Transverse colon (tissue), 4 donors: ENCODE measurements at regions not wholly inside any gene's neighbourhood (a gene's known extent, or its start where the extent isn't known, plus 50 kb on each side); places are given as distances from the start of the nearest gene placed in this dataset.

Experiments used
- DNase-seq: peaks from one replicate; pipeline ENCODE4 v3.0.0-alpha.2; 2019
- H3K27ac ChIP-seq, 4 donors: fragments of 200-600 bp; sonication (generic); 2 replicates each; pipeline ENCODE4 v1.5.1; 2016 to 2018; ENCODE audit warnings: inconsistent platforms in 4 of 4
- H3K27me3 ChIP-seq: fragments of 200-600 bp; sonication (generic); 2 replicates; pipeline ENCODE4 v1.5.1; 2017; ENCODE audit warnings: inconsistent platforms
- H3K36me3 ChIP-seq, 4 donors: fragments of 200-600 bp; sonication (generic); 2 replicates each; pipeline ENCODE4 v1.5.1; 2017 to 2019; ENCODE audit warnings: inconsistent platforms in 4 of 4
- H3K4me1 ChIP-seq, 4 donors: fragments of 200-600 bp; sonication (generic); 2 replicates each; pipeline ENCODE4 v1.5.1; 2017 to 2020; ENCODE audit warnings: inconsistent platforms in 4 of 4
- H3K4me3 ChIP-seq, 4 donors: fragments of 200-600 bp; sonication (generic); 1 replicate in 1 of 4; 2 replicates in 3 of 4; pipeline versions ENCODE4 v1.5.1 to v1.6.1; 2017 to 2019; ENCODE audit warnings: inconsistent platforms in 4 of 4
- H3K9me3 ChIP-seq, 2 donors: fragments of 200-600 bp; sonication (generic); 2 replicates each; pipeline ENCODE4 v1.5.1; 2017 to 2019; ENCODE audit warnings: inconsistent platforms in 2 of 2
- EP300 ChIP-seq: sonication (generic); formaldehyde crosslinking; IDR thresholded peaks from one replicate; pipeline ENCODE4 v1.6.1; 2017; ENCODE audit warnings: antibody characterized with exemption, low read depth
- POLR2A ChIP-seq: fragments of 450-650 bp; IDR thresholded peaks from one replicate; pipeline ENCODE4 v1.6.1; 2016; ENCODE audit warnings: antibody characterized with exemption, mild to moderate bottlenecking, moderate library complexity
- POLR2AphosphoS5 ChIP-seq, 3 donors: sonication (generic); formaldehyde crosslinking; IDR thresholded peaks; one replicate each; pipeline ENCODE4 v1.6.1; 2016; ENCODE audit warnings: antibody characterized with exemption in 3 of 3
- WGBS, 2 donors: methylation state at CpG; one replicate each; pipeline ENCODE4 v1.1.5; 2018; ENCODE audit warnings: low coverage in 1 of 2; 5-methylcytosine and 5-hydroxymethylcytosine counted together
- in situ Hi-C, 4 donors: fragments of 200-750 bp; cut with MboI; loops; one replicate each; pipeline versions ENCODE4 v1.15.0 to v1.15.1; 2017; ENCODE audit warnings: low sequenced_read_pairs in 3 of 4, low pct_ligation_motif_present in 1 of 4, low pct_unique_long_range_greater_than_20kb in 1 of 4
- intact Hi-C: fragments of 100-400 bp; cut with DNase I; formaldehyde crosslinking; loops from one replicate; pipeline ENCODE4 v1.15.1; 2023; ENCODE audit warnings: low total_unique reads
- TF ChIP-seq, protein P1 (sequence below), 5 experiments: fragments of 200-600 bp in 3 of 5; fragments of 450-650 bp in 2 of 5; sonication (generic) in 3 of 5; IDR thresholded peaks; 1 replicate in 2 of 5; 2 replicates in 3 of 5; pipeline ENCODE4 v1.5.1; 2016 to 2017; ENCODE audit warnings: antibody characterized with exemption in 5 of 5, inconsistent platforms in 3 of 5, mild to moderate bottlenecking in 2 of 5, moderate library complexity in 1 of 5

DNA sequence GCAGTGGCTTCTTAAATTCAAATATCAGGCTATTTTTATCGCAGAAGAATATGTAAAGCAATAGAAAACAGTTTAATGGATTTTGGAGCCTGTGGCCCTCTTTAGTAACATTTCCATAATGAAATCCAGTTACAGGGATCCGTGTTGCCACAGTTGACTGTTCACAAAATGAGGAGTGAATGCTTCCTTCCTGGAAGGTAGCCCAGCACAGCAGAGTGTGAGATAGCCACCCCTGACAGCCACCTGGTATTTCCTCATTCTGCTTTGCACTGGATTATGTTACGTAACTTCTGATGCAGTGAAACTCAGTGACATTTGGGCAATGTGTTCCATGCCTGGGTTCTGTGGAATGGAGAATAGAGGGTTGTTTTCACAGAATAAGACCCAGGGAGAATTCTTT lies 517.2 kb downstream of the RBFOX1 start:
- Histone ChIP-seq H3K9me3 (no peaks in the 10 kb centered on the region), H3K27ac (no peak overlapping the region), H3K4me3 (no peak overlapping the region), H3K36me3 (no peaks in the 10 kb centered on the region), H3K4me1 (no peaks in the 10 kb centered on the region), H3K27me3 (no peaks in the 10 kb centered on the region)
- no peak for DNase-seq
- no peak for TF ChIP-seq POLR2A
- TF ChIP-seq EP300: no peak
- no peak for TF ChIP-seq POLR2AphosphoS5 (IDR thresholded peaks at IDR 0.05)
- TF ChIP-seq, protein P1, sequence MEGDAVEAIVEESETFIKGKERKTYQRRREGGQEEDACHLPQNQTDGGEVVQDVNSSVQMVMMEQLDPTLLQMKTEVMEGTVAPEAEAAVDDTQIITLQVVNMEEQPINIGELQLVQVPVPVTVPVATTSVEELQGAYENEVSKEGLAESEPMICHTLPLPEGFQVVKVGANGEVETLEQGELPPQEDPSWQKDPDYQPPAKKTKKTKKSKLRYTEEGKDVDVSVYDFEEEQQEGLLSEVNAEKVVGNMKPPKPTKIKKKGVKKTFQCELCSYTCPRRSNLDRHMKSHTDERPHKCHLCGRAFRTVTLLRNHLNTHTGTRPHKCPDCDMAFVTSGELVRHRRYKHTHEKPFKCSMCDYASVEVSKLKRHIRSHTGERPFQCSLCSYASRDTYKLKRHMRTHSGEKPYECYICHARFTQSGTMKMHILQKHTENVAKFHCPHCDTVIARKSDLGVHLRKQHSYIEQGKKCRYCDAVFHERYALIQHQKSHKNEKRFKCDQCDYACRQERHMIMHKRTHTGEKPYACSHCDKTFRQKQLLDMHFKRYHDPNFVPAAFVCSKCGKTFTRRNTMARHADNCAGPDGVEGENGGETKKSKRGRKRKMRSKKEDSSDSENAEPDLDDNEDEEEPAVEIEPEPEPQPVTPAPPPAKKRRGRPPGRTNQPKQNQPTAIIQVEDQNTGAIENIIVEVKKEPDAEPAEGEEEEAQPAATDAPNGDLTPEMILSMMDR (IDR thresholded peaks at IDR 0.05): no peak
- in situ Hi-C loops: no loop called here
- intact Hi-C loops: no loop called here
- 42 to 67% methylated on average over 2 to 3 of the region's 3 CpGs for WGBS, 2 donors

- H3K9me3 ChIP-seq: no peaks in the 10 kb centered on the region
- H3K4me1 ChIP-seq: no peaks in the 10 kb centered on the region
- no peak overlapping the region for H3K27ac ChIP-seq
- no peak for TF ChIP-seq POLR2AphosphoS5 (IDR thresholded peaks at IDR 0.05)
- TF ChIP-seq, protein P1 (IDR thresholded peaks at IDR 0.05): no peak
- no peak for TF ChIP-seq EP300
- no peak for TF ChIP-seq POLR2A
- intact Hi-C loops: no loop called here
- H3K36me3 ChIP-seq: no peaks in the 10 kb centered on the region
- H3K27me3 ChIP-seq: no peaks in the 10 kb centered on the region
- in situ Hi-C loops: no loop called here
- H3K4me3 ChIP-seq: no peak overlapping the region
- no peak for DNase-seq
- WGBS, 2 donors: 55 to 56% methylated on average over 4 to 7 of the region's 7 CpGs
Observed at GRCh38 chr16:7843261-7843660, 510.6 kb downstream of the RBFOX1 start.

DNA sequence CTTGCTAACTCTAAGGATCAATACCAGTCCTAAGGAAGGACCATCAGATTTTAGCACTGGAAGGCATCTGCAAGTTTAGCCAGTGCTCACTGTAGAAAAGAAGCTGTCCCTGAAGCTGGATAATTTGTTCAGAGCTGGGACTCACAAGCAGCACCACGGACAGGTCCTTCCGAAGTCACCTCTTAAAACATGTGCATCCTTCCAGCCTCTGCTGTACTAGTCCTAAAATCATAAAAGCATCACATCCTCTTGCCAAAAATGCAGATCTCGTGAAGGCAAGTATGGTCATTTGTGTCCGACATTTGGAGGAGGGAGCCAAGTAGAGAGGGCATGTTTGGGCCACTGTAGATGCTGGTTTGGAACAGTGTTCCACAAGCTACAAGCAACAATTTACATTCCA lies 506.9 kb downstream of the RBFOX1 start:
- H3K36me3 ChIP-seq: no peaks in the 10 kb centered on the region
- no peak overlapping the region for H3K4me3 ChIP-seq
- no peak for DNase-seq
- in situ Hi-C loops: no loop called here
- TF ChIP-seq POLR2A (no peak), POLR2AphosphoS5 (IDR thresholded peaks at IDR 0.05) (no peak), EP300 (no peak)
- TF ChIP-seq, protein P1 (IDR thresholded peaks at IDR 0.05): no peak
- 60% methylated on average over 4 of the region's 4 CpGs; no CpG with 5 or more reads in 1 of the 2 donors for WGBS, 2 donors
- no peaks in the 10 kb centered on the region for H3K9me3 ChIP-seq
- H3K4me1 ChIP-seq: no peaks in the 10 kb centered on the region
- H3K27ac ChIP-seq: no peak overlapping the region
- no peaks in the 10 kb centered on the region for H3K27me3 ChIP-seq
- intact Hi-C loops: no loop called here

GRCh38 chr16:7834771-7835431 lies 502.3 kb downstream of the RBFOX1 start:
- no peaks in the 10 kb centered on the region for H3K4me1 ChIP-seq
- H3K9me3 ChIP-seq: no peaks in the 10 kb centered on the region
- no peaks in the 10 kb centered on the region for H3K36me3 ChIP-seq
- intact Hi-C loops (no loop called here), in situ Hi-C loops (no loop called here)
- no peak overlapping the region for H3K4me3 ChIP-seq
- H3K27me3 ChIP-seq: no peaks in the 10 kb centered on the region
- no peak overlapping the region for H3K27ac ChIP-seq
- whole genome bisulfite sequencing, 2 donors: 13% methylated on average over 1 of the region's 1 CpG; no CpG with 5 or more reads in 1 of the 2 donors
- TF ChIP-seq, protein P1 (IDR thresholded peaks at IDR 0.05): no peak
- TF ChIP-seq EP300 (no peak), POLR2AphosphoS5 (IDR thresholded peaks at IDR 0.05) (no peak), POLR2A (no peak)
- DNase-seq: no peak
